GM23248 (cell line): ENCODE measurements at regions not wholly inside any gene's neighbourhood (a gene's known extent, or its start where the extent isn't known, plus 50 kb on each side); places are given as distances from the start of the nearest gene placed in this dataset.

Experiments used
- DNase-seq: peaks from one replicate; pipeline ENCODE4 v3.0.0-alpha.2; 2015
- H2AFZ ChIP-seq: fragments of 200-600 bp; sonication (generic); 2 replicates; pipeline ENCODE4 v1.6.1; 2016; ENCODE audit warnings: antibody characterized with exemption
- H3F3A ChIP-seq: fragments of 200-600 bp; sonication (generic); 2 replicates; pipeline ENCODE4 v1.6.1; 2016; ENCODE audit warnings: mild to moderate bottlenecking, antibody characterized with exemption, mixed run types; ENCODE audit not compliant: insufficient read depth
- H3K27ac ChIP-seq: fragments of 200-600 bp; sonication (generic); 2 replicates; pipeline ENCODE4 v1.5.1; 2016; ENCODE audit warnings: mild to moderate bottlenecking
- H3K27me3 ChIP-seq: fragments of 200-600 bp; sonication (generic); replicated peaks from 2 replicates; pipeline ENCODE4 v1.6.1; 2016; ENCODE audit warnings: mild to moderate bottlenecking; ENCODE audit not compliant: insufficient read depth
- H3K36me3 ChIP-seq: fragments of 200-600 bp; sonication (generic); 2 replicates; pipeline ENCODE4 v1.6.1; 2016; ENCODE audit warnings: low read depth, mild to moderate bottlenecking
- H3K4me1 ChIP-seq: fragments of 200-600 bp; sonication (generic); 2 replicates; pipeline ENCODE4 v1.6.1; 2016; ENCODE audit warnings: mild to moderate bottlenecking; ENCODE audit not compliant: insufficient read depth
- H3K4me2 ChIP-seq: fragments of 200-600 bp; sonication (generic); one replicate; pipeline ENCODE4 v1.6.1; 2016; ENCODE audit warnings: mild to moderate bottlenecking; ENCODE audit not compliant: unreplicated experiment
- H3K4me3 ChIP-seq: fragments of 200-600 bp; sonication (generic); 2 replicates; pipeline ENCODE4 v1.5.1; 2016; ENCODE audit warnings: mild to moderate bottlenecking
- H3K79me2 ChIP-seq: fragments of 200-600 bp; sonication (generic); 2 replicates; pipeline ENCODE4 v1.6.1; 2016; ENCODE audit warnings: mild to moderate bottlenecking; ENCODE audit not compliant: insufficient read depth
- H3K9ac ChIP-seq: fragments of 200-600 bp; sonication (generic); 2 replicates; pipeline ENCODE4 v1.6.1; 2016; ENCODE audit warnings: mild to moderate bottlenecking
- H3K9me2 ChIP-seq: fragments of 200-600 bp; sonication (generic); 2 replicates; pipeline ENCODE4 v1.6.1; 2016; ENCODE audit warnings: mixed run types, mild to moderate bottlenecking, moderate library complexity; ENCODE audit not compliant: insufficient read depth
- H3K9me3 ChIP-seq: fragments of 200-600 bp; sonication (generic); one replicate; pipeline ENCODE4 v1.6.1; 2017; ENCODE audit warnings: low read depth
- H4K20me1 ChIP-seq: fragments of 200-600 bp; sonication (generic); 2 replicates; pipeline ENCODE4 v1.6.0; 2016; ENCODE audit not compliant: insufficient read depth
- EZH2 ChIP-seq: fragments of 200-600 bp; sonication (generic); IDR thresholded peaks from 2 replicates; pipeline ENCODE4 v1.6.1; 2018; ENCODE audit warnings: antibody characterized with exemption, mild to moderate bottlenecking; ENCODE audit not compliant: insufficient read depth, poor library complexity, severe bottlenecking
- EZH2phosphoT487 ChIP-seq: fragments of 200-600 bp; sonication (generic); IDR thresholded peaks from 2 replicates; pipeline ENCODE4 v1.6.1; 2018; ENCODE audit warnings: antibody characterized with exemption, moderate library complexity, mild to moderate bottlenecking, low read depth; ENCODE audit not compliant: insufficient read depth
- WGBS, 2 experiments: methylation state at CpG; one replicate each; pipeline ENCODE4 v1.1.6; 2015 to 2017; ENCODE audit warnings: low lambda C conversion rate in 2 of 2, low coverage in 1 of 2; ENCODE audit errors: missing lambda C conversion rate in 2 of 2; 5-methylcytosine and 5-hydroxymethylcytosine counted together
- in situ Hi-C: fragments of 300-500 bp; cut with MboI; formaldehyde crosslinking; loops from 2 replicates; pipeline ENCODE4 v1.15.0; 2020

GRCh38 chr2:146161256-146161882 lies 1641.5 kb upstream of the ZEB2 start:
- in situ Hi-C loops = no loop called here
- H2AFZ ChIP-seq = no peak overlapping the region
- no peak for DNase-seq
- no peak overlapping the region for H3K4me2 ChIP-seq
- WGBS, 2 experiments = 34 to 37% methylated on average over 3 of the region's 3 CpGs
- no peak overlapping the region for H3K9ac ChIP-seq
- H3F3A ChIP-seq = no peaks in the 10 kb centered on the region
- H3K27ac ChIP-seq = no peak overlapping the region
- no peaks in the 10 kb centered on the region for H3K36me3 ChIP-seq
- no peaks in the 10 kb centered on the region for H3K9me3 ChIP-seq
- no peaks in the 10 kb centered on the region for H3K4me1 ChIP-seq
- TF ChIP-seq EZH2phosphoT487 = no peak
- TF ChIP-seq EZH2 = no peak
- H3K9me2 ChIP-seq = no peaks in the 10 kb centered on the region
- H4K20me1 ChIP-seq = no peaks in the 10 kb centered on the region
- H3K4me3 ChIP-seq = no peak overlapping the region
- H3K79me2 ChIP-seq = no peaks in the 10 kb centered on the region
- H3K27me3 ChIP-seq = no peaks in the 10 kb centered on the region

- in situ Hi-C loops = no loop called here
- H3K27ac ChIP-seq = no peak overlapping the region
- H3K9ac ChIP-seq = no peak overlapping the region
- TF ChIP-seq EZH2phosphoT487 (no peak), EZH2 (no peak)
- H4K20me1 ChIP-seq = no peaks in the 10 kb centered on the region
- no peaks in the 10 kb centered on the region for H3K27me3 ChIP-seq
- H3K79me2 ChIP-seq = no peaks in the 10 kb centered on the region
- no peaks in the 10 kb centered on the region for H3K36me3 ChIP-seq
- DNase-seq = no peak
- WGBS, 2 experiments = 68 to 69% methylated on average over 3 of the region's 3 CpGs
- H3K4me3 ChIP-seq = no peak overlapping the region
- H3K9me2 ChIP-seq = no peaks in the 10 kb centered on the region
- no peak overlapping the region for H2AFZ ChIP-seq
- H3F3A ChIP-seq = no peaks in the 10 kb centered on the region
- no peak overlapping the region for H3K4me2 ChIP-seq
- no peaks in the 10 kb centered on the region for H3K4me1 ChIP-seq
- H3K9me3 ChIP-seq = no peaks in the 10 kb centered on the region
These were observed 1638.3 kb upstream of the ZEB2 start for GRCh38 chr2:146158072-146158674.

GRCh38 chr2:146147448-146148012 lies 1627.6 kb upstream of the ZEB2 start:
- Histone ChIP-seq H3F3A (no peaks in the 10 kb centered on the region), H3K9me2 (no peaks in the 10 kb centered on the region)

GRCh38 chr2:146143971-146144370 lies 1624.1 kb upstream of the ZEB2 start:
- no peak overlapping the region for H3K27ac ChIP-seq
- no peaks in the 10 kb centered on the region for H3K9me2 ChIP-seq
- no peak overlapping the region for H2AFZ ChIP-seq
- H4K20me1 ChIP-seq = no peaks in the 10 kb centered on the region
- no peaks in the 10 kb centered on the region for H3K79me2 ChIP-seq
- peak; percentile 23 for DNase-seq
- no peak for TF ChIP-seq EZH2
- TF ChIP-seq EZH2phosphoT487 = no peak
- 0 out of 2 replicates have a peak, but pooled peaks cover 2% of the 10 kb centered on the region for H3K4me1 ChIP-seq
- H3K9ac ChIP-seq = no peak overlapping the region
- no peaks in the 10 kb centered on the region for H3K36me3 ChIP-seq
- in situ Hi-C loops = no loop called here
- no peak overlapping the region for H3K4me2 ChIP-seq
- H3K27me3 ChIP-seq = no peaks in the 10 kb centered on the region
- no peaks in the 10 kb centered on the region for H3F3A ChIP-seq
- WGBS, 2 experiments = 47 to 66% methylated on average over 1 of the region's 1 CpG
- no peaks in the 10 kb centered on the region for H3K9me3 ChIP-seq
- H3K4me3 ChIP-seq = no peak overlapping the region

More at GRCh38 chr2:146147448-146148012, 1627.6 kb upstream of the ZEB2 start:
- Histone ChIP-seq H3K79me2 (no peaks in the 10 kb centered on the region), H3K9ac (no peak overlapping the region), H3K4me1 (0 out of 2 replicates have a peak, but pooled peaks cover 2% of the 10 kb centered on the region), H4K20me1 (no peaks in the 10 kb centered on the region), H3K9me3 (no peaks in the 10 kb centered on the region), H3K4me3 (no peak overlapping the region), H3K4me2 (no peak overlapping the region), H3K27ac (no peak overlapping the region), H3K36me3 (no peaks in the 10 kb centered on the region), H2AFZ (no peak overlapping the region), H3K27me3 (no peaks in the 10 kb centered on the region)
- in situ Hi-C loops = no loop called here
- 34 to 35% methylated on average over 2 of the region's 2 CpGs for WGBS, 2 experiments
- DNase-seq = no peak
- TF ChIP-seq EZH2 (no peak), EZH2phosphoT487 (no peak)
